HG02571 (cell line): ENCODE measurements at regions not wholly inside any gene's neighbourhood (a gene's known extent, or its start where the extent isn't known, plus 50 kb on each side); places are given as distances from the start of the nearest gene placed in this dataset.
"Not testable (repeated sequence)": the region's sequence is repeated elsewhere in the genome, so short reads cannot be mapped to it uniquely, and the experiment has no call there.

Source experiments
- ATAC-seq: cut with Tn5 transposase; IDR thresholded peaks from one replicate; pipeline ENCODE4 v1.9.1; 2021; ENCODE audit warnings: mild to moderate bottlenecking, moderate library complexity; ENCODE audit not compliant: unreplicated experiment

DNA sequence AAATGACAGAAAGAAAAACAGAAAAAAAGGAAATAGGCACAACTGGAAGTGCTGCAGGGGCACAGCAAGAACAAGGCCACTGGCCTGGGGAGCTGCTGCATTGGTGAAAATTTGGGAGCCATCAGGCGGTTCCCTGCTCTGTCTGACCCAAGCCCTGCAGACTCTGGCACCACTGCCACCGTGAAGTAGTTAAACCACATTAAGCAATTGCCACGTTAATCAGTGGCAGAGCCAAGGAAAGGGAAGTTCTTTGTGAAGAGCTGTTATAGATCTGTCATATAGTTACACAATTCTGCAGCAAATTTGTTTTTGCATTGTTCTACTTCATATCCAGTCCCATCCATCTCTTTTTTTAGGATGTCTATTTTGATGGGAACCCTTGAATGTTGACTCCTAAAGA, 915.3 kb downstream of the FSCB start:
- no peak for ATAC-seq

DNA sequence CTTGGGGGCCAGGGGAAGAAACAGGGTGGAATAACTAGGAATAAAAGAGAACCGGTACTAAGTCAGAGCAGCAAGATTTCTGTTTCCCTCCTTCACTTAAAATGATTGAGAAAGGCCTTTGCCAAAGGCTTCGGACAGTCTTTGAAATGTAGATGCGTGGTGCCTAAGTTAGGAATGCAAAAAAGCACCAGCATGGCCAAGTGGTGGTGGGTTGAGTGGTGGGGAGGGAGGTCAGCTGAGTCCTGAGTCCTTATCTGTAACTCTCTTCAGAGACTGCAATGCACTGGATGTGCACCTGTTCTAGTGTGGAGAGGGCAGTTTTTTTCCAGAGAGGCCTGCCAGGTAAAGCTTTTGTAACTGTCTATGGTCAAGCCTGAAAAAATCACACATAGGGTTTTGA, 919.9 kb downstream of the FSCB start:
- no peak for ATAC-seq

DNA sequence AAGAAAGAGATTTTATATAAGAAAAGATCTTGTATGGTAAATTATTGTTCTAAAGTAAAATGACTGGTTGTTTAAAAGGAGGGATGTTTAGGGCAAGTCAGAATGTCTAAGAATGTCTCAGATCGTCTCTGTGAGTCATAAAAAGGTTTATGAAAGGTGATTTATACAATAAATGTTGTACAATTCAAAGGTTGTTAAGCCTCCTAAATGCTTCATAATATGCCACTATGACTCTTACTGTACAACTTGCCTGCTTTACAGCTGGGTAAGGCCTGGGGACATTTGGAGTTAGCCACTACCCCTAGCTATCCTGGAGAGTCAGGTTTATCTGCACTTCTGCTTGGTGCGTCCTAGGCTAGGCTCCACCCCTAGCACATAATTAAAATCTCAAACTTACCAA, 927.4 kb downstream of the FSCB start:
- ATAC-seq, result no peak

DNA sequence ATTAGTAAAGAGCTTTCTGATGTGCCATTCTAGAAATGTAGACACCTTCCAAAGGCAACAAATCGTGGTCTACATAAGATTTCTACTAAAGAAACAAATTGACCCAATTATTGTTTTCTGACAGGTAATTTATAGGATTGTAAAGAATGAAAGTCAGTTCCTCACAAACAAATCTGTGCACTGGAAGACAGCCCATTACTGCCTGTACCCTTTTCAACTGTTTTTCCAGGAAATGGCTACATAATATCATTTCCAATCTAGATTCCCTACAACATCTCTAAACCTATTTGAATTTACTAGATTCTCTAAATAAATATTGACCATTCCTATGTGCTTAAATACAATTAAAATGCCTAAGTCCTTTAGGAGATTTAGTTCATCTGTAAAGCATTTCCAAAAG, 939.1 kb downstream of the FSCB start:
- no peak for ATAC-seq

DNA sequence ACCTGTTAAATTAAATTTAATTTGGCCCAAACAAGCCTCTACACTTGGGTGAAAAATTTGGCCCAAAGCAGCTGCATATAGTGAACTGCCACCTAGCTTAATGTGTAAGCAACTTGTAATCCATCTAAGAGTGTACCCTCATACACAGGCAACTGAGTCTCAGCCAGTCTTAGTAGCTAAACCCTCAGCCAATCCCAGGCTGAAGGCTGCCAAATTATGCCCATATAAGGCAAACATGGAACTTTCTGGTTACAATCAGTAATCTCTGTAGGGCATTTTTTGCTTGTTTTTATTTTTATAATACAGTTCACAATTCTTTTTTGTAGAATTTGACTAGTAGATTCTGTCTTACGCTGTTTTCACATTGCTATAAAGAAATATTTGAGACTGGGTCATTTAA, 958.7 kb downstream of the FSCB start:
- ATAC-seq, result no peak

DNA sequence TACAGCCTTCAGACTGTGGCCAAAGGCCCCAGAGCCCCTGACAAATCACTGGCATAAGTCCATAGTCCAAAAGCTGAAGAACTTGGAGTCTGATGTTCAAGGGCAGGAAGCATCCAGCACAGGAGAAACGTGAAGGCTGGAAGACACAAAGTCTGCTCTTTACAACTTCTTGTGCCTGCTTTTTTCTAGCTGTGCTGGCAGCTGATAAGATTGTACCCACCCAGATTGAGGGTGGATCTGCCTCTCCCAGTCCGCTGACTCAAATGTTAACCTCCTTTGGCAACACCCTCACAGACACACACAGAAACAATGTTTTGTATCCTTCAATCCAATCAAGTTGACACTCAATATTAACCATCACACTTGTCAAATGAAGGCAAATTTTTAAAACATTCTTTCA, 959.5 kb downstream of the FSCB start:
- ATAC-seq, result not testable (repeated sequence)

DNA sequence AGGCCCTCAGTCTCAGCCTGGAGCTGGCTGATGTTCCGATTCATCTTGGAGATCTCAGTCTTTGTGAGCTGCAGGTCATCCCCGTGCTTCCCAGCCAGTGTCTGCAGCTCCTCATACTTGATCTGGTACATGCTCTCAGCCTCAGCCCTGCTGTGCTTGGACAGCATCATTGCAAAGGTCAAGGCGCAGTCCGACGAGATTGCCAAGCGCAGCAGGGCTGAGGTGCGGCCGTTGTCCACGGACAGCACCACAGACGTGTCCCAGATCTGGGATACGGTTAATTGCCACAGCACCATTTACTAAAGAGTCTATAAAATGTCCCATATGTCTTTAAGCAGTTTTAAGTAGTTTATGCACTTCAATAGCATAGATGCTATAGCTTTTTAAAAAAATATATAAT, 965.7 kb downstream of the FSCB start:
- ATAC-seq, result no peak

DNA sequence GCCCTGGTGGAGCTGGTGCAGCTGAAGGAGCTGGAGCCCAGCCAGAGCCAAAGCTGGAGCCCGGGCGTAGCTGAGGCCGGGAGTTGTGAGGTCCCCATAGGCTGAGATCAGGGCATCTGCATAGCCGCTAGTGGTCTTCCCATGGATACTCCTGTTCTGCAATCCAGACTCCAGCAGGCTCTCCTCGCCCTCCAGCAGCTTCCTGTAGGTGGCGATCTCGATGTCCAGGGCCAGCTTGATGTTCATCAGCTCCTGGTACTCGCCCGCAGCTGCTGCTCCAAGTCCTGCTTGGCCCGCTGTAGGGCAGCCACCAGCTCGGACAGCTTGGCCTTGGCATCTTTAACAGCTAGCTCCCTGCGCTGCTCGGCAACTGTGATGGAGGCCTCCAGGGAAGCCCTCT, 966.1 kb downstream of the FSCB start:
- no peak for ATAC-seq

DNA sequence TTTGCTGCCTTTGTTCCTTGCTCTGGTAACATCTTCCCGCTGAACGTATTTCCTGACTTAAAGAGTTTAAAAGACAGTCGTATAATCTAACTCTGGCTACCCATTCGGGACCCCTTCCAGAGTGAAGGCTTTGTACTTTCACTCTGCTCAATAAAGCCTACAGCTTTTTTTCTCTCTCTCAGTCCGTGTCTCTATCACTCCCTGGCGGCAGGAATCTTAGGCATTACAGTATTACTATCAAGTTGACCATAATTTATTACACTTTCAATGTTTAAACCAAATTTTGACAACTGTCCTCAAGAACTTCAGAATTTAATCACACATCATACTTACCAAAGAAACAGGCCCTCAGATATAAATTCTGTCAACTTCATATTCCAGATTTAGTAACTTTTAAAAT, 967.9 kb downstream of the FSCB start:
- ATAC-seq, result no peak

DNA sequence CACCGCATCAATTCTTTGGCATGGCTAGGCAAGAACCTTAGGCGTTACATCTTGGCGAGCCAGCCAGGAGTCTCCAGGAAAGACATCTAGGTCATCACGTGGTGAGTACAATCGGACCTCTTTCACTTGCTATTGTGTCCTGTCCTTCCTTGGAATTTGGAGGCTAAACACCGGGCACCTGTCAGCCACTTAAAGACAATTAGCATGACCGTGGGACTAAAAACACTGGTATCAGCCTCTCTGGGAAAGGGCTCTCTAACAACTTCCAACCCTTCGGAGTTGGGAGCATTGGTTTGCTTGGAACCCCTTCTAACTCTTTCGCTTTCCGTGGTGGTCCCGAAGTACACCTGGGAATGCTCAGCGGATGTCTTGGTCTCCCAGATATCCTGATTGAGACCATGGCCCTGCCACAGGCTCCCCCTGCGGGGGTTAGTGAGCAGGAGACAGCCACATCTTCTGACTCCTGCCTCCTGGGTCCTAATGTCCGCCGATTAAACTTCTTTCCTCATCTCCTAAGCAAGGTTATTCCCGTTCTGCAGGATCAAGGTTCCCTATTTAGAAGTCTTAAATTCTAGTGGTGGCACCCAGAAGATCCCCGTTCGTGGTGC, 971.7 kb downstream of the FSCB start:
- ATAC-seq, result no peak

DNA sequence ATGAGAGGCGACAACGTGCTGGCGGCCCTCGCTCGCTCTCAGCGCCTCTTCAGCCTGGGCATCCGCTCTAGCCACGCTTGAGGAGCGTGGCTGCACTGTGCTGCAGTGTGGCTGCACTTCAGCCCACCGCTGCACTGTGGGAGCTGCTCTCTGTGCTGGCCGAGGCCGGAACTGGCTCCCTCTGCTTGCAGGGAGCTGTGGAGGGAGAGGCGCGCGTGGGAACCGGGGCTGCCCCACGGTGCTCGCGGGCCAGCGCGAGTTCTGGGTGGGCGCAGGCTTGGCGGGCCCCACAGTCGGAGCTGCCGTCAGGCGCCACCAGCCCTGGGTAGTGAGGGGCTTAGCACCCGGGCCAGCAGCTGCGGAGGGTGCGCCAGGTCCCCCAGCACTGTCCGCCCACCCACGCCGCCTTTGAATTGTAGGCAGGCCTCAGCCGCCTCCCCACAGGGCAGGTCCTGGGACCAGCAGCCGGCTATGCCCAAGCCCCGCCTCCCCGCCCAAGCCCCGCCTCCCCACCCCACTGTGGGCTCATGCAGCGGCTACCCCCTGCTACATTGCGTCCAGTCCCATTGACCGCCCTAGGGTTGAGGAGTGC, 974.2 kb downstream of the FSCB start:
- no peak for ATAC-seq

DNA sequence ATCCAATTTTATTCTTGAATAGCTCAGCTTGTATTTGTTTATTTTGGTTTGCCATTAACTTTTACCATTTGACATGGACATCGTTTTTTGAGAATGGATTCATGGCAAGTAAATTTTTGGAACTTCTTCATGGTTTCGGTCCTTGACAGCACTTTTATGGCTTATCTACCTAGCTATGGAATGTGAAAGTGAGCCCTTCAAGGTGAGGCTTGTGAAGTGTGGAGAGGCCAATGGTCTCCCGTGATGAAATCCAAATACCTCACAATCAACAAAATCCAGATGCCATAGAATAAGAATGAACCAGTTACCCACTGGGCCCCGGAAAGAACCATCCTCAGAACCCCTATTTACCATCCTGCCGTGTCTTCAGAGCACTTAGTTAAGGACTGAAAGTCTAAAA, 978.8 kb downstream of the FSCB start:
- no peak for ATAC-seq

DNA sequence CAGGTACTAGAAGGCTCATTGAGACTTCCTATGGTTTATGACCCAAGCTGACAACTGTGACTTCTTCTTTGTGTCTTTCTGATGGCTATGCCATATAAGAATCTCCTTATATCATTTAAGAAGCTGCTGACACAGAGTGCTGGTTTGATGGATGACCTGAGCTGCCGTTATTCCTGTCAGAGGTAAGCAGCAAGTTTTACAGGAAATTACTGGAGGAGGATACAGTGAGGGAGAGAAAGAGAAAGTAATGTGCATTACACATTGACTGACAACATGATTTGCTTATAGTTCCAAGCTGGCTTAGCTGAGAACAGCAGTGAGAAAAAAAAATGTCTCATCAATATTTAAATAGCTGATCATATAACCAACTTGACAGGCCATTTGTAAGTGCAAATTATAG, 981.4 kb downstream of the FSCB start:
- no peak for ATAC-seq

DNA sequence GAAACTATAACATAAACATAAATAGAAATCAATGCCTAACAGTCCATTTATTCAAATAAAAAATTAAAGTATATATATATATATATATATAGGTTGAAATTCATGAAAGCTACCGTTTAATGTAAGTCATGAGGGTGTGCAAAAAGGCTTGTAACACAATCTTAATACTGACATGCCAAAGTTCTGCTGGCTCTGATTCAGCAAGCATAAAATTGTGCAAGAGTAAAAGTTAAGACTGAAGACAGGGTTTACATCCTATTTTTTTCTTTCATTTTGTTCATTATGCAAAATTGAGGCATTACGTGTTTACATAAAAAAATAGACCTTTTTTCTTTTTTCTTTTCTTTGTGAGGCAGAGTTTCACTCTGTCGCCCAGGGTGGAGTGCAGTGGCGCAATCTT, 984.2 kb downstream of the FSCB start:
- ATAC-seq, result no peak

DNA sequence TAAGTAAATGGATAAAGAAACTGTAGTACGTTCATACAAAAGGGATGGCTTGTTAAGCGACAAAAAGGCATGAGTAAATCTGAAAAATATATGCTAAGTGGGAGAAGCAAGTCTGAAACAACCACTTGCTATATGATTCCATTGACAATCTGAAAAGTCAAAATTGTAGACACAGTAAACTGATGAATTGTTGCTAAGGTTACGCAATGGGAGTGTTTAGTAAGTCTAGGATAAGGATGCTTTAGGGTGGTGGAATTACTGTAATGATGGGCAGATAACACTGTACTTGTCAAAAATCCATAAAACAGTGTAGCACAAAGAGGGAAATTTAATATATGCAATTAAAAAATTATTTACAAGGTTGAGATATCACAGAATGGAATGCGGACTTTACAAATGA, 984.9 kb downstream of the FSCB start:
- ATAC-seq, result no peak

DNA sequence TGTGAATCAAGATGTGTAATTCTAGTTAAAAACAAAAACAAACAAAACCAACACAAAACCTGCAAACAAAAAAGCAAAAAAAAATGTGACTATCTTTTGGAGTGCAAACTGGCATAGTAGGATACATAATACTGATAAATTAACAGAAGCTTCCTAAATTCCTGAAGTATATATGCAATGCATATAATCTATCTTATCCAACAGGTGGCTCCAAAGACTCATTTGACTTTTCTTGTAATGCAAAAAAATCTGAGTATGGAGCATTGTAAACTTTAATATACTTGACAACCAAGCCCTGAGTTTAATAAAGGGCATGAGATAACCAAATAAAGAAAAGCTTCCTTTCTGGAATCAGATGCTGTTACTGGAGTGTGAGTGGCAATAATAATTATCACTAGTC, 1003.6 kb downstream of the FSCB start:
- ATAC-seq, result no peak

DNA sequence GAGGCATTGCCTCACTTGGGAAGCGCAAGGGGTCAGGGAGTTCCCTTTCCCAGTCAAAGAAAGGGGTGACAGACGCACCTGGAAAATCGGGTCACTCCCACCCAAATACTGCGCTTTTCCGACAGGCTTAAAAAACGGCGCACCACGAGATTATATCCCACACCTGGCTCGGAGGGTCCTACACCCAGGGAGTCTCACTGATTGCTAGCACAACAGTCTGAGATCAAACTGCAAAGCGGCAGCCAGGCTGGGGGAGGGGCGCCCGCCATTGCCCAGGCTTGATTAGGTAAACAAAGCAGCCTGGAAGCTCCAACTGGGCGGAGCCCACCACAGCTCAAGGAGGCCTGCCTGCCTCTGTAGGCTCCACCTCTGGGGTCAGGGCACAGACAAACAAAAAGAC, 1014.7 kb downstream of the FSCB start:
- ATAC-seq, result not testable (repeated sequence)

DNA sequence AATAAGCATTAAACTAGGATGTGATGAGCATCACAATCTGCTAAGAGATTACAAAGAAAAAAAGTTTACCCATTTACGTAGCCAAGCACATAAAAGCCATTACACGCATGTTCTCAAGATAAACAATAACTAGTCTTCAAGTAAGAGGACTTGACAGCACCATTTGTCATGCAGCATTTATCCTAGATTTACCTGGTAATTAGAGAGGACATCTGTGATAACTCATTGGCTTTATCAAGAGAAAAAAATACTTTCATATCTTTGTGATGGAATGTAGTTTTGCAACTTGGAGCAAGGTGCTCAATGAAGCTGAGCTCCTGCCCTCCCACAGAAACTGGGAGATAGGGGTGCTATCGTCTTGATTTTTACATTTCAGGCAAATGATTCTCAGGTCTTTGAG, 1023.7 kb downstream of the FSCB start:
- ATAC-seq, result no peak

DNA sequence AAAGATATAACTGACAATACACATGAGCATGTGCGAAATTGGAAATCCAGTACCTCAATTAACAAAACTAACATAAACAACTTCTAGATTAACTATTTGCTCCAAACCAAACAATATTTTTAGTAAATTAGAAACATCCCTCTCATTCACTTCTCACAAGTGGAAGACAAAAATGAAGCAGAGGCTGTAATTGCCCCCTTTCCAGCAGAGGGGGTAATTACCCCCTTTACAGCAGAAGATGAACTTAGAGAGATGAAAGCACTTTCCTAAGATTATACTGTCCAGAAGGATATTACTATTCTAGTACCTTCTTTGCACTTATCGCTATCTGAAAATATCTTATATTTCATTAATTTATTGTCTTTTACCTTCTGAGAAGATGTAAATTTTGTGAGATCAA, 1025.2 kb downstream of the FSCB start:
- no peak for ATAC-seq

DNA sequence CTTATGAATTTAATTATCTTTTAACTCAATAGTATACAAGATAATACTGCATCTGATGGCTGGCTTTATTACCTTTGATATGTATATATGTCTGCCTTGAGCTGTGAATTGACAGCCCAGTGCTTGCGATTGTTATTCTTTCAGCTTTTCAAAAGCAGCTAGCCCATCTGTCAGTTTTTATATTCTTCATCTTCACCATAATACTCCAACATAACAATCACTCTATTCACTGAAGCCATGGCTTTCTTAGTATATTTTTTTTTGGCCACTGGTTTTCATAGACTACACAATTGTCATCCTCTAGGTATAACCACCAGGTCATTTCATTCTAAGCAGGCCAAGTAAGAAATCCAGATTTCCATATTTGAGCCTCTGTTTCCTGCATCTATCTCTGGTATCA, 1026.1 kb downstream of the FSCB start:
- no peak for ATAC-seq

DNA sequence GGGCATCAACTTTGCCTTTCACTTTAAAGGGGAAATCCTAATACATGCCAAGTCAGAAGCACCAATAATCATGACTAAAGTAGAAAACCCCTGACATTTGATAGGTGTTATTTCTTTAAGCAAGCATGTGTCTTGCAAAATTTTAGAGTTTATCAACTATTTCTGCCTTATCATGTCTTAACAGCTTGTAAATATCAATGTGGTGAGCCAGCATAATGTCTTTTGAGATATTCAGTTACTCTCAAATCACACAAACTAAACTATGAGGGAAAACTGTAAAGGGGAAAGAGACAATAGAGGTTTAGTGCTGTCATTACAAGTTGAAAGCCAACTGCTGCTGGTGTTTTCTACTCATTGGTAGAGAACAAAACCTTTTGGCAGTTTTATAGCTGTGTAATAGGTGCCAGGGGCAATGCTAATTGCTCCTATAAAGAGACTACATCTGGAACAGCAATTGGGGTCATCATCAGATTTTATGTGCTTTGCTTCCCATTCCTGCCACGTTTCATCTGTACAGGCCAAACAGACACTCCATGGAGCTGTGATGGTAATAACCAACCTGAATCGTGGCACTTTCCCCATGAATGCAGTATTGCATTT, 1027.4 kb downstream of the FSCB start:
- no peak for ATAC-seq

DNA sequence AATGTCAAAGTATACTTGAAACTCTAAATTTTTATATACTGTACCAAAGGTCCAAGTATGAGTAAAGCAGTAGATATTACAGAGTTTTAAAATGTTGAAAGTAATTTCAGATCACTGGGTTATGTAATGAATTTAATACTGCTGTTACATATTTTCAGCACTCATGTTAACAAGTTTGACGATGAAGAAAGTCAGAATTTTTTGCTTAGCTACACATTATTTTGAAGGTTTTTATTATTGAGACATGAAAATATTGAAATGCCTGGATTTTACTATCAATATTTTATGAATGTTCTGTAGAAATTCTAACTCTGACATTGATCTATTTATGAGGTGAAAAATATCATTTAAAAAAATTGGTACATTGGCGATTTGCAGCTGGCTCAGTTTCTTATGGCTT, 1030.3 kb downstream of the FSCB start:
- ATAC-seq, result no peak

DNA sequence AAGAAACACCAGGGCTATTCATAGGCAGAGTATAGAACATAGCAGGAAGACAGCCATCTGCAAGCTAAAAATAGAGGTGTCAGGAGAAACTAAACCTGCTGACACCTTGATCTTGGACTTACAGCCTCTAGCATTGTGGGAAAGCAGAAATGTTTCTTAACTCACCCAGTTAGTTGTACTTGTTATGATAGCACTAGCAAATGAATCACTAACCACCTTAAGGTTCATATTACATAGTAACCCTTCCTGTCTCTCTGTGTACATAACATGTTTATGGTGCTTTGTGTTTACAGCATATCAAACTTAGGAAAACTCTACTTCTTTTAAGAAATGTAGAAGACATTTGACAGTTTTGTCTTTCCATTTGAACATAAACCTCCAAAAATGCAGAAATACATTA, 1031.3 kb downstream of the FSCB start:
- ATAC-seq, result no peak
